ENCODE measurements at regions not wholly inside any gene's neighbourhood (a gene's known extent, or its start where the extent isn't known, plus 50 kb on each side); places are given as distances from the start of the nearest gene placed in this dataset.

DNA sequence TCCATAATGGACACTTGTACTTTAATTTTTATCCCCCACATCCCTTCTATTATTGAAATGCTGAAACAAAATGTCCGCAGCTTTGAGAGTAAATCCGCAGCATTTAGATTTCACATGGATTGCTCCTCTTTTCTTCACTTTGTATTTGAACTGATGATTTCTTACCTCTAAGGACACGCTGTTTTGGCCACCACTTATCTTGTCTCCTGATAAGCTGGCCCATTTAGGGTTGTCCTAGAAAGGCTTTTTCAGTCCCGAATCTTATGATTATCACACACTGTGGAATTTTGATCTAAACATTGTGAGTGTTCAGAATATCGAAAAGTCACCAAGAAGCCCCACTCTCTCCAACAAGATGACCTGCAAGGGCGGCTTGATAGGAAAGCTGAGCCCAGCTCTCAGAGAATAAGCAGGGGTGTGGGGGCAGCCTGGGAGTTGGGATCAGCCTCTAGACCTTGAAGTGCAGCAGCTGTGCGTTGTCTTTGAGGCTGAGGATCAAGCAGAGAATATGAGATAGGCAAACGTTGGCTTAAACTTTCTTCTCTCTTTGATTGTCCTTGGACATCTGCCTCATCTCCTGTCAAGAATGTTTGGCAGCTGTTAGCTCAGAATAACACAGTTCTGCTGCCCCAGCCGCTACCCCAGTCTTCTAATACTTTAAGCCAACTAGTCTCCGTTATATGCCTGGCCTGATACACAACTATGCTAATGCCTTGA, 399.7 kb upstream of the NR2F2 start:
- Histone ChIP-seq H3K4me3 (ENCODE audit: low read length) (no peak overlapping the region), H2AFZ (ENCODE audit: low read depth, low read length) (no peak overlapping the region), H3K4me1 (ENCODE audit: insufficient read depth, low read length) (no peaks in the 10 kb centered on the region), H3K9me3 (ENCODE audit: low read length) (no peaks in the 10 kb centered on the region), H3K27me3 (ENCODE audit: insufficient read depth, low read length) (no peaks in the 10 kb centered on the region), H3K36me3 (ENCODE audit: insufficient read depth, low read length) (no peaks in the 10 kb centered on the region)

GRCh38 chr15:95931619-95932018, 398.9 kb upstream of the NR2F2 start:
- Histone ChIP-seq H3K4me1 (ENCODE audit: insufficient read depth, low read length) (no peaks in the 10 kb centered on the region), H3K36me3 (ENCODE audit: insufficient read depth, low read length) (no peaks in the 10 kb centered on the region), H3K9me3 (ENCODE audit: low read length) (no peaks in the 10 kb centered on the region), H3K4me3 (ENCODE audit: low read length) (no peak overlapping the region), H3K27me3 (ENCODE audit: insufficient read depth, low read length) (no peaks in the 10 kb centered on the region), H2AFZ (ENCODE audit: low read depth, low read length) (no peak overlapping the region)

DNA sequence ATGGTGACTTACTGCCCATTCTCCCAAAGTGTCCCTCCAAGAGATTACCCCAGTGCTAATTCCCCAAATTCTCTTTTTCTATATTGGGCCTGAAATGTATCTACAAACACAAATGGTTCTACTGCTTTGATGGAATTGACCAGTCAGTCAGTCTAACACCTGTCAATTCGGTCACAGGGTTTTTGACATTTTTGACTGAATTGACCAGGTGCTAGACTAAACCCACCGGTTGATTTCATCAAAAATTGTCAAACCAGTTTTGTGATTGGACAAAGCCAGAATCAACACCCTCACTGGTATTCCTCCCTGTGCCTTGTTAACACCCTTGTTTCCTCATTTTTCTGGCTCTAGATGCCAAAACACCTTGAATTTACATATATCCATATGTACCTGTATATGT, 398.4 kb upstream of the NR2F2 start:
- no peak overlapping the region for H3K4me3 ChIP-seq (ENCODE audit: low read length)
- no peaks in the 10 kb centered on the region for H3K9me3 ChIP-seq (ENCODE audit: low read length)
- H3K27me3 ChIP-seq (ENCODE audit: insufficient read depth, low read length) = no peaks in the 10 kb centered on the region

GRCh38 chr15:95932676-95933075, 397.8 kb upstream of the NR2F2 start:
- no peaks in the 10 kb centered on the region for H3K27me3 ChIP-seq (ENCODE audit: insufficient read depth, low read length)
- H3K36me3 ChIP-seq (ENCODE audit: insufficient read depth, low read length) = no peaks in the 10 kb centered on the region
- no peak overlapping the region for H3K4me3 ChIP-seq (ENCODE audit: low read length)
- no peaks in the 10 kb centered on the region for H3K4me1 ChIP-seq (ENCODE audit: insufficient read depth, low read length)
- H3K9me3 ChIP-seq (ENCODE audit: low read length) = no peaks in the 10 kb centered on the region
- H2AFZ ChIP-seq (ENCODE audit: low read depth, low read length) = no peak overlapping the region

More for the DNA sequence above, 398.4 kb upstream of the NR2F2 start:
- Histone ChIP-seq H3K36me3 (ENCODE audit: insufficient read depth, low read length) (no peaks in the 10 kb centered on the region), H2AFZ (ENCODE audit: low read depth, low read length) (no peak overlapping the region), H3K4me1 (ENCODE audit: insufficient read depth, low read length) (no peaks in the 10 kb centered on the region)

DNA sequence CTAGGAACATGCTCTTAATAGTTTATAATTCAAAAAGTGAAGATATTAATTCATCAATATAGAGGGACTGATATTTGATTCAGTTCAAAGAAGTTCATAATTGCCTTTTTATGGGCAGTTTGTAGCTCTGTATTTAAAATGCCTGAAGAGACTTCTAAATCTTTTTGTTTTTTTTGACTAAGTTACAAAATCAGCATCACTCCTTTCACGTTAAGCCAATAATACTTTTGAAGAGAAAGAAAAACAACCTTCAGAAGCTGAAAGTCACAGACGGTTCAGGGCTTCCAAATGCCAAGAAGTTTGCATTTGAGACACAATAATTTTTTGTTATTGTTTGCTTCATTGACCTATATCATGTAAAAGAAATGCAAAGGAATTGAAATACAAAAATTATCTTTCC, 394.6 kb upstream of the NR2F2 start:
- H3K4me1 ChIP-seq (ENCODE audit: insufficient read depth, low read length) = peaks cover 7% of the 10 kb centered on the region
- no peak overlapping the region for H3K4me3 ChIP-seq (ENCODE audit: low read length)
- no peak overlapping the region for H2AFZ ChIP-seq (ENCODE audit: low read depth, low read length)
- H3K36me3 ChIP-seq (ENCODE audit: insufficient read depth, low read length) = no peaks in the 10 kb centered on the region
- no peaks in the 10 kb centered on the region for H3K9me3 ChIP-seq (ENCODE audit: low read length)
- no peaks in the 10 kb centered on the region for H3K27me3 ChIP-seq (ENCODE audit: insufficient read depth, low read length)

- Histone ChIP-seq H3K4me1 (ENCODE audit: insufficient read depth, low read length) (peaks cover 15% of the 10 kb centered on the region), H3K36me3 (ENCODE audit: insufficient read depth, low read length) (no peaks in the 10 kb centered on the region)
These were observed 393.4 kb upstream of the NR2F2 start for GRCh38 chr15:95937128-95937528.

GRCh38 chr15:95940431-95940985, 390.0 kb upstream of the NR2F2 start:
- peak overlapping the region; percentile 12 for H3K4me3 ChIP-seq (ENCODE audit: low read length)

More at GRCh38 chr15:95937128-95937528, 393.4 kb upstream of the NR2F2 start:
- no peak overlapping the region for H3K4me3 ChIP-seq (ENCODE audit: low read length)
- no peaks in the 10 kb centered on the region for H3K9me3 ChIP-seq (ENCODE audit: low read length)
- no peak overlapping the region for H2AFZ ChIP-seq (ENCODE audit: low read depth, low read length)
- no peaks in the 10 kb centered on the region for H3K27me3 ChIP-seq (ENCODE audit: insufficient read depth, low read length)

GRCh38 chr15:95944193-95944592, 386.3 kb upstream of the NR2F2 start:
- Histone ChIP-seq H3K9me3 (ENCODE audit: low read length) (no peaks in the 10 kb centered on the region), H3K4me1 (ENCODE audit: insufficient read depth, low read length) (peaks cover 42% of the 10 kb centered on the region), H3K4me3 (ENCODE audit: low read length) (no peak overlapping the region), H2AFZ (ENCODE audit: low read depth, low read length) (no peak overlapping the region), H3K27me3 (ENCODE audit: insufficient read depth, low read length) (no peaks in the 10 kb centered on the region), H3K36me3 (ENCODE audit: insufficient read depth, low read length) (no peaks in the 10 kb centered on the region)

More at GRCh38 chr15:95940431-95940985, 390.0 kb upstream of the NR2F2 start:
- H2AFZ ChIP-seq (ENCODE audit: low read depth, low read length) = no peak overlapping the region
- H3K36me3 ChIP-seq (ENCODE audit: insufficient read depth, low read length) = no peaks in the 10 kb centered on the region
- H3K9me3 ChIP-seq (ENCODE audit: low read length) = no peaks in the 10 kb centered on the region
- peaks cover 25% of the 10 kb centered on the region for H3K4me1 ChIP-seq (ENCODE audit: insufficient read depth, low read length)
- H3K27me3 ChIP-seq (ENCODE audit: insufficient read depth, low read length) = no peaks in the 10 kb centered on the region

GRCh38 chr15:95944661-95945255, 385.7 kb upstream of the NR2F2 start:
- Histone ChIP-seq H3K36me3 (ENCODE audit: insufficient read depth, low read length) (no peaks in the 10 kb centered on the region), H3K4me3 (ENCODE audit: low read length) (no peak overlapping the region), H3K4me1 (ENCODE audit: insufficient read depth, low read length) (peaks cover 42% of the 10 kb centered on the region), H2AFZ (ENCODE audit: low read depth, low read length) (no peak overlapping the region), H3K27me3 (ENCODE audit: insufficient read depth, low read length) (no peaks in the 10 kb centered on the region), H3K9me3 (ENCODE audit: low read length) (no peaks in the 10 kb centered on the region)

GRCh38 chr15:95946241-95946640, 384.3 kb upstream of the NR2F2 start:
- no peaks in the 10 kb centered on the region for H3K27me3 ChIP-seq (ENCODE audit: insufficient read depth, low read length)
- peaks cover 31% of the 10 kb centered on the region for H3K4me1 ChIP-seq (ENCODE audit: insufficient read depth, low read length)
- no peak overlapping the region for H3K4me3 ChIP-seq (ENCODE audit: low read length)
- no peak overlapping the region for H2AFZ ChIP-seq (ENCODE audit: low read depth, low read length)
- H3K9me3 ChIP-seq (ENCODE audit: low read length) = no peaks in the 10 kb centered on the region
- H3K36me3 ChIP-seq (ENCODE audit: insufficient read depth, low read length) = no peaks in the 10 kb centered on the region

- H3K27me3 ChIP-seq (ENCODE audit: insufficient read depth, low read length) = no peaks in the 10 kb centered on the region
- no peak overlapping the region for H2AFZ ChIP-seq (ENCODE audit: low read depth, low read length)
- no peaks in the 10 kb centered on the region for H3K36me3 ChIP-seq (ENCODE audit: insufficient read depth, low read length)
- H3K4me1 ChIP-seq (ENCODE audit: insufficient read depth, low read length) = peaks cover 27% of the 10 kb centered on the region
- no peaks in the 10 kb centered on the region for H3K9me3 ChIP-seq (ENCODE audit: low read length)
- no peak overlapping the region for H3K4me3 ChIP-seq (ENCODE audit: low read length)
These were observed 383.6 kb upstream of the NR2F2 start for GRCh38 chr15:95946926-95947325.

DNA sequence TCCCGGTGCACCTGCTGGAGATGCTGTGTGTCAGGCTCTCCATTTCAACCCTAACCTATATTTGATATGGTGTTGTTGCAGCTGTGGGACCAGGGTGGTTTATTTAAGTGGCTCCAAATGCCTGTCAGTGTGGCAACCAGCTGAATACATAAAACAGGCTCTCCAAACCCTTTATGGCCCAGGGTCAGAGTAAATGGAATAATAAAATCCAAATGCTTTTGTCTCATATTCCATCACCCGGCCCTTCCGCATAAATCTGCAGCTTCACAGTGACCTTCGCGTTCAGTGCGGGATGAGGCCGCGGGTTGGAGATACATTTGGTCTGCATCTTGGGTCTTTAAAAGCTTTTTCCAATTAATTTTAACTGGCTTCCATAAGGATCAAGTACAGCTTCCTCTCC, 382.1 kb upstream of the NR2F2 start:
- no peak overlapping the region for H2AFZ ChIP-seq (ENCODE audit: low read depth, low read length)
- H3K27me3 ChIP-seq (ENCODE audit: insufficient read depth, low read length) = no peaks in the 10 kb centered on the region
- H3K36me3 ChIP-seq (ENCODE audit: insufficient read depth, low read length) = no peaks in the 10 kb centered on the region
- peaks cover 28% of the 10 kb centered on the region for H3K4me1 ChIP-seq (ENCODE audit: insufficient read depth, low read length)
- H3K9me3 ChIP-seq (ENCODE audit: low read length) = no peaks in the 10 kb centered on the region
- H3K4me3 ChIP-seq (ENCODE audit: low read length) = no peak overlapping the region

- Histone ChIP-seq H3K36me3 (ENCODE audit: insufficient read depth, low read length) (no peaks in the 10 kb centered on the region), H2AFZ (ENCODE audit: low read depth, low read length) (no peak overlapping the region), H3K9me3 (ENCODE audit: low read length) (no peaks in the 10 kb centered on the region), H3K27me3 (ENCODE audit: insufficient read depth, low read length) (no peaks in the 10 kb centered on the region), H3K4me1 (ENCODE audit: insufficient read depth, low read length) (peaks cover 17% of the 10 kb centered on the region), H3K4me3 (ENCODE audit: low read length) (no peak overlapping the region)
These were observed 377.5 kb upstream of the NR2F2 start for GRCh38 chr15:95953032-95953431.

Measured in neuron (in vitro differentiated cells).